ENCODE measurements at regions not wholly inside any gene's neighbourhood (a gene's known extent, or its start where the extent isn't known, plus 50 kb on each side); places are given as distances from the start of the nearest gene placed in this dataset.
A peak's percentile ranks its signal among the peaks of the same experiment; 100 is the strongest.

DNA sequence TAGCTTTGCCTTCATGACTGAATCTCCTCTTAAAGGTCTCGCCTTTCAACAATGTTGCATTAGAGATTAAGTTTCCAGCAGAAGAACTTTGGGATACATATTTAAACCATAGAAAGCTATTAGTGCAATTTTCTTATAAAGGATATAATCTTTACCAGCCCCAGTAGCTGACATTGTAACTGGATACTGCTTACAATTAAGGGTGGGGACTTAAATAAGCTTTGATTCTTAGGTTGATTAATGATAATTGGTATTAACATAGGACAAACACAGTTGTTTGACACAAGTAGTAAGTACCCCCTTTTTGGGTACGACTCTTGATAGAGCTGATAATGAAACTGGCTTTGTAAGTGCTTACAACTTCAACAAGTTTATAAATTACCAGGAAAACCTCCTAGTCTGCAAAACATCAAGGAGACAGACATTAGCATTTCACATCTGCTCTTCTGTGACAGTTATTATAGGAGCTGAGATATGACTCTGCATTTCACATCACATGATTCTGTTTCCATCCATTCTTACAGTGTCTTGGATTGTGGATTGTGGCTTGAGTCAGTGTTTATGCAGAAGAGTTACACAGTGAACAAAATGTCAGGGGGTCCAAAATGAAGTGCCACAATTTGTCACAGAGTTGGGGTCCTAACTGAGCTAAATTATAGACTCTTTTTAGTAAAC lies 249.1 kb upstream of the E2F7 start:
- H2AFZ ChIP-seq (ENCODE audit: low read length), result no peak overlapping the region
- H3K79me2 ChIP-seq (ENCODE audit: insufficient read depth, low read length), result no peaks in the 10 kb centered on the region
- H3K27ac ChIP-seq (ENCODE audit: low read depth, low read length), result no peak overlapping the region
- TF ChIP-seq, protein P1, sequence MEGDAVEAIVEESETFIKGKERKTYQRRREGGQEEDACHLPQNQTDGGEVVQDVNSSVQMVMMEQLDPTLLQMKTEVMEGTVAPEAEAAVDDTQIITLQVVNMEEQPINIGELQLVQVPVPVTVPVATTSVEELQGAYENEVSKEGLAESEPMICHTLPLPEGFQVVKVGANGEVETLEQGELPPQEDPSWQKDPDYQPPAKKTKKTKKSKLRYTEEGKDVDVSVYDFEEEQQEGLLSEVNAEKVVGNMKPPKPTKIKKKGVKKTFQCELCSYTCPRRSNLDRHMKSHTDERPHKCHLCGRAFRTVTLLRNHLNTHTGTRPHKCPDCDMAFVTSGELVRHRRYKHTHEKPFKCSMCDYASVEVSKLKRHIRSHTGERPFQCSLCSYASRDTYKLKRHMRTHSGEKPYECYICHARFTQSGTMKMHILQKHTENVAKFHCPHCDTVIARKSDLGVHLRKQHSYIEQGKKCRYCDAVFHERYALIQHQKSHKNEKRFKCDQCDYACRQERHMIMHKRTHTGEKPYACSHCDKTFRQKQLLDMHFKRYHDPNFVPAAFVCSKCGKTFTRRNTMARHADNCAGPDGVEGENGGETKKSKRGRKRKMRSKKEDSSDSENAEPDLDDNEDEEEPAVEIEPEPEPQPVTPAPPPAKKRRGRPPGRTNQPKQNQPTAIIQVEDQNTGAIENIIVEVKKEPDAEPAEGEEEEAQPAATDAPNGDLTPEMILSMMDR (IDR thresholded peaks at IDR 0.05; ENCODE audit: extremely low read depth, low read depth, low read length), result no peak
- H3K36me3 ChIP-seq (ENCODE audit: insufficient read depth, low read length), result no peaks in the 10 kb centered on the region
- no peak overlapping the region for H3K4me2 ChIP-seq (ENCODE audit: insufficient read depth, low read length)
- no peaks in the 10 kb centered on the region for H3K4me1 ChIP-seq (ENCODE audit: insufficient read depth, low read length)
- no peak overlapping the region for H3K4me3 ChIP-seq (ENCODE audit: insufficient read depth, low read length)
- no peak for DNase-seq (ENCODE audit: insufficient read length, low spot score, missing footprints)
- H4K20me1 ChIP-seq (ENCODE audit: insufficient read depth, low read length), result no peaks in the 10 kb centered on the region
- no peaks in the 10 kb centered on the region for H3K9me3 ChIP-seq (ENCODE audit: low read depth, low read length)
- H3K27me3 ChIP-seq (ENCODE audit: insufficient read depth, low read length), result no peaks in the 10 kb centered on the region

DNA sequence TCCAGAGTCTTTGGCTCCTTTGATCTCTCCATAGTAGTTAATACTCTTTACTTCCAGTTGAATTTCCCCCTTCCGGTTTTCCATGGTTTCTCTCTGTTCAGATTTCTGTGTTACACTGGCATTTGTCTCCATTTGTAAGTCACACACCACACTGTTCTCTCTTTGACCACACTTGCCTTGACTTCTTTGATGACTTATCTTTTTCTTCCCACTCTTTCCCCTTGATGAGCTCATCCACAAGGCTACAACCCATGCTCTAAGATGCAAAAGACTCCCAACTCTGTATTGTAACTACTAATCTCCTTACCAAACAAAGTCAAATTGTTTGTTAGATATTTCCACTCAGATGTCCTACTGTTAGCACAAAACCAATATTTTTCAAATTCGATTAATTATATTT lies 242.7 kb upstream of the E2F7 start:
- TF ChIP-seq, protein P1 (IDR thresholded peaks at IDR 0.05; ENCODE audit: extremely low read depth, low read depth, low read length), result no peak
- Histone ChIP-seq H3K9me3 (ENCODE audit: low read depth, low read length) (no peaks in the 10 kb centered on the region), H3K4me2 (ENCODE audit: insufficient read depth, low read length) (no peak overlapping the region), H2AFZ (ENCODE audit: low read length) (no peak overlapping the region), H3K27me3 (ENCODE audit: insufficient read depth, low read length) (no peaks in the 10 kb centered on the region), H3K79me2 (ENCODE audit: insufficient read depth, low read length) (no peaks in the 10 kb centered on the region), H4K20me1 (ENCODE audit: insufficient read depth, low read length) (no peaks in the 10 kb centered on the region), H3K4me3 (ENCODE audit: insufficient read depth, low read length) (no peak overlapping the region), H3K36me3 (ENCODE audit: insufficient read depth, low read length) (no peaks in the 10 kb centered on the region), H3K27ac (ENCODE audit: low read depth, low read length) (no peak overlapping the region), H3K4me1 (ENCODE audit: insufficient read depth, low read length) (no peaks in the 10 kb centered on the region)
- no peak for DNase-seq (ENCODE audit: insufficient read length, low spot score, missing footprints)

DNA sequence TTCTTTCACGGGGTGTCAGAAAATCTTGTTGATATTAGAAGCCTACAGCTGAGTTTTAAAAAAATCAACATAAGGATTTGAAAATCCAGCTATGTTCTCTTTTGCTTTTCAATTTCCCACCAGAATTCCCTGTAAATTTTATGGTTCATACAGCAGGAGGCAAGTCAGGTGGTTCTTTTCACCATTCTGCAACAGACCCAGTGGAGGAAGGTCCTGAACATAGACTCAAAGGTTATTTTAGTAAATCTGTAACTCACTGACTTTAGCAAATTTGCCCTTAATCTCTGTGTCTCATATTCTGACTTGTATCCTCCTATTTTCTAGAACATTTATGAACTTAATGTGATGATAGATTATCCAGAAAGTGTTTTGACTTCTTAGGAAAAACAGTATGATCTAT lies 235.4 kb upstream of the E2F7 start:
- Histone ChIP-seq H3K36me3 (ENCODE audit: insufficient read depth, low read length) (no peaks in the 10 kb centered on the region), H3K9me3 (ENCODE audit: low read depth, low read length) (no peaks in the 10 kb centered on the region), H3K4me2 (ENCODE audit: insufficient read depth, low read length) (peak overlapping the region; percentile 51), H3K4me1 (ENCODE audit: insufficient read depth, low read length) (peaks cover 24% of the 10 kb centered on the region), H3K27ac (ENCODE audit: low read depth, low read length) (peak overlapping the region; percentile 33), H4K20me1 (ENCODE audit: insufficient read depth, low read length) (no peaks in the 10 kb centered on the region), H2AFZ (ENCODE audit: low read length) (no peak overlapping the region), H3K4me3 (ENCODE audit: insufficient read depth, low read length) (no peak overlapping the region), H3K27me3 (ENCODE audit: insufficient read depth, low read length) (no peaks in the 10 kb centered on the region), H3K79me2 (ENCODE audit: insufficient read depth, low read length) (no peaks in the 10 kb centered on the region)
- DNase-seq (ENCODE audit: insufficient read length, low spot score, missing footprints), result no peak
- TF ChIP-seq, protein P1 (IDR thresholded peaks at IDR 0.05; ENCODE audit: extremely low read depth, low read depth, low read length), result no peak

DNA sequence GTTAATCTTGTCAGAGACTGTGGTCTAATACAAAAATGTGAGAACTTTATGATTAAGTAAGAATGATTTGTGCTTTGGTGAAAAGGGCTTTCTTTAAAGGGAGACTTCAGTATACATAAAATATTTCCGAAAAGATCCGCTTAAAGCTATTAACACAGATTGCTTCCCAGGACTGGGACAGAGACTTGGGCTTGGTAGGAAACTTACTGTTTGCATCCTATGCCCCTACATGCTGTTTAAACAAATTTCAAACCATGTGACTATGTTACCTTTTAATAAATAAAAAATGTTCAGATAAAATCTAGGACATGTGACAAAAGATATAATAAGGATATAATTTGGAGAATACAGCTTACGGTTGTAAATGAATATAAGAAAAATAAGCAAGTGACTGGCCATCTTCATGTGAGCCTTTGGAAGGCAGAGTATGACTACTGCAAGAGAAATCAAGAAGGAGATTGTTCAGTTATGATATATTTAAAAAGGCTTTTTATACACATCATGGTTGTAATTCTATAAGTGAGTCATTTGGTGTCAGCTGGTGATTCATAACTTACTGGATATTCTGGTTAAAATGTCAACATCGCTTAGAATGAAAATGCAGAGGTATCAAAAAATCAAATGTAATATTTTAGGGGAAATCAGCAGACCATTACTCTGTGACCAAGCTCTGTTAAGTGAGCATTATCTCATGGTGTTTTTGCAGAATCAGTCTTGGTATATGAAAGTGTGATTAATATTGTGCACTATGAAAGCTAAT lies 234.7 kb upstream of the E2F7 start:
- H3K79me2 ChIP-seq (ENCODE audit: insufficient read depth, low read length), result no peaks in the 10 kb centered on the region
- no peaks in the 10 kb centered on the region for H3K9me3 ChIP-seq (ENCODE audit: low read depth, low read length)
- peak; percentile 74 for DNase-seq (ENCODE audit: insufficient read length, low spot score, missing footprints)
- H2AFZ ChIP-seq (ENCODE audit: low read length), result no peak overlapping the region
- H4K20me1 ChIP-seq (ENCODE audit: insufficient read depth, low read length), result no peaks in the 10 kb centered on the region
- TF ChIP-seq, protein P1 (IDR thresholded peaks at IDR 0.05; ENCODE audit: extremely low read depth, low read depth, low read length), result no peak
- H3K36me3 ChIP-seq (ENCODE audit: insufficient read depth, low read length), result no peaks in the 10 kb centered on the region
- no peaks in the 10 kb centered on the region for H3K27me3 ChIP-seq (ENCODE audit: insufficient read depth, low read length)
- H3K4me1 ChIP-seq (ENCODE audit: insufficient read depth, low read length), result peaks cover 24% of the 10 kb centered on the region
- H3K27ac ChIP-seq (ENCODE audit: low read depth, low read length), result peak overlapping the region; percentile 72
- peak overlapping the region; percentile 51 for H3K4me2 ChIP-seq (ENCODE audit: insufficient read depth, low read length)
- H3K4me3 ChIP-seq (ENCODE audit: insufficient read depth, low read length), result no peak overlapping the region

Measured in osteoblast (primary cell).